ENCODE measurements at regions not wholly inside any gene's neighbourhood (a gene's known extent, or its start where the extent isn't known, plus 50 kb on each side); places are given as distances from the start of the nearest gene placed in this dataset.
"Not testable (repeated sequence)": the region's sequence is repeated elsewhere in the genome, so short reads cannot be mapped to it uniquely, and the experiment has no call there.

DNA sequence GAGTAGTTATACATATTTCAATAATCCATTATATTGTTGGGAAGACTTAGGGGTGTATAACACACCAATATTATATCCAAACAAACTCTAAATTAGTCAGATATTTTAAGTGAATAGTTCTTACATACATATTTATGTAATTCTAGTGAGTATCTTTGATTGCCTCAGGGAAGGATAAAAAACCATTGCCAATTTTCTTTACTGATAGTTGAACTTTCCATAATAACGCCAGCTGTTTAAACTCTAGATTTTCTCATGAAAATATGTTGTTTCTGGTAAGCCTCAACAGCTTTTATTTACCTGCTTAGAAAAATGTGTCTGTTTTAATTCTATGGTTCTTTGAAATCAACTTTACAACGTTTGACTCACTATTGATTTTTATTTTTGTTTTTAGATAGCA is 959.6 kb upstream of the NOVA1 start:
- no peak overlapping the region for H3K4me3 ChIP-seq
- DNase-seq: no peak
- no peaks in the 10 kb centered on the region for H3K9me3 ChIP-seq
- H3K27me3 ChIP-seq: no peaks in the 10 kb centered on the region
- no peaks in the 10 kb centered on the region for H3K36me3 ChIP-seq

GRCh38 chr14:27559848-27560247 is 962.0 kb upstream of the NOVA1 start:
- H3K4me3 ChIP-seq: no peak overlapping the region
- no peaks in the 10 kb centered on the region for H3K27me3 ChIP-seq
- no peaks in the 10 kb centered on the region for H3K36me3 ChIP-seq
- H3K9me3 ChIP-seq: no peaks in the 10 kb centered on the region
- no peak for DNase-seq

DNA sequence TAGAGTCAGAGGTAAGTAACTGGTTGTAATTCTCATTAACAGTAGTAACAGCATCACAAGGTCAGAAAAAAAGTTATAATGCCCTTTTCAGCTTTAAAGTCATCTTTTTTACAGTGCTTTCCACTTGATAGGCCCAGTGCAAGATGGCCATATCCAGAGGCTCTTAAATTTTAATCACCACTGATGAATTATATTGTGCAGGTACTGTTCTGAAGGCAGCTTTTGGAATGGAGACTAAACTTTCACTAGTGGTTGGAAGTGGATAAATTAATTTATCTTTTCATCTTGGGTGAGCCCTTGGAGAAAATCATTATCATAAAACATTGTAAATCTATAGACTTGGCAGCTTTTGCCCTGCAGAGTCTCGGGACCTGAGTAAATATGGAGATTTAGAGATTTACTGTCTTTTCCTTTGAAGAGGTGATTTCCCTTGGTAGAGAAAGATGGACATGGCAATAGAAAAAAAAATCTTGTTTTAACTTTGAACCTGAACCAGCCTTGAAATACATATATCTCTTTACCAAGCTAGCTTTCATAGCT is 969.1 kb upstream of the NOVA1 start:
- Histone ChIP-seq H3K36me3 (no peaks in the 10 kb centered on the region), H3K4me3 (no peak overlapping the region), H3K27me3 (no peaks in the 10 kb centered on the region), H3K9me3 (no peaks in the 10 kb centered on the region)
- no peak for DNase-seq

- H3K36me3 ChIP-seq: no peaks in the 10 kb centered on the region
- no peaks in the 10 kb centered on the region for H3K9me3 ChIP-seq
- H3K27me3 ChIP-seq: no peaks in the 10 kb centered on the region
- DNase-seq: no peak
- no peak overlapping the region for H3K4me3 ChIP-seq
These were observed 975.2 kb upstream of the NOVA1 start for GRCh38 chr14:27573018-27573417.

DNA sequence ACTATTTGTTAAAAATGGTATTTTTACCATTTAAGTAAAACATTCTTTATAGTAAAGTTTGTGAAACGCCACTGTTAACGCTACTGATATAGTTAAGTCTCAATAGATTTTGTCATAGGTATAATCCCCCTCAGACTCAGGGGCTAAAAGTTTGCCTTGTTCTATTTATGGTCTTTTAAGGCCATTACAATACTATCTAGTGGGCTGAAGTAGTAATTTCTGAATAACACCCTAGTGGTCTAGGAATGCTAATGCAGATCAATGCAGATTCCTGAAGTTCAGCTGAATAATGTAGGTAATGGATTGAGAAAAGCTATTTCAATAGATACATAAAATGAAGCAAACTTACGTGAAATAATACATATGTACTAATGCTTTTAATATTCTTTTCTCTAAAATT is 989.3 kb upstream of the NOVA1 start:
- H3K27me3 ChIP-seq: no peaks in the 10 kb centered on the region
- no peak overlapping the region for H3K4me3 ChIP-seq
- H3K9me3 ChIP-seq: no peaks in the 10 kb centered on the region
- H3K36me3 ChIP-seq: no peaks in the 10 kb centered on the region
- DNase-seq: no peak

GRCh38 chr14:27605282-27605681 is 1007.4 kb upstream of the NOVA1 start:
- H3K4me3 ChIP-seq: no peak overlapping the region
- no peaks in the 10 kb centered on the region for H3K27me3 ChIP-seq
- no peak for DNase-seq

DNA sequence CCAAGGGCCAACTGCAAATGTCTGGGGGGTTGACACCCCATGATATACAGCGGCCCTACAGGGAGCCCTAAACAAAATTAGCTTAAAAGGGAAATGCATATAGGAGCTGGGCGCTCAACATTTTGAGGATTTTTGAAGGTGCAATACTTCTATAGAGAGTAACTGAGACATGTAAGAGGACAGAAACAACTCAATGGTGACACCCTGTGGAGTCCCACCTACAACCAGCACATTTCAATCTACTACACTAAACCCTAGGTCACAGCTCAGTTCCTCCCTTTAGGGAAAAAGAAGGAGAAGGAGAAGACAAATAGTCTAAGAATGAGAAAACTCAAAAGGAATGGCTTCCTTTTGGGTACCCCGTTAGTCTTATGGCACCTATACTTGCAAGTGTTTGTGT is 1010.5 kb upstream of the NOVA1 start:
- no peaks in the 10 kb centered on the region for H3K27me3 ChIP-seq
- H3K36me3 ChIP-seq: no peaks in the 10 kb centered on the region
- no peaks in the 10 kb centered on the region for H3K9me3 ChIP-seq
- no peak for DNase-seq
- no peak overlapping the region for H3K4me3 ChIP-seq

More at GRCh38 chr14:27605282-27605681, 1007.4 kb upstream of the NOVA1 start:
- no peaks in the 10 kb centered on the region for H3K9me3 ChIP-seq
- no peaks in the 10 kb centered on the region for H3K36me3 ChIP-seq

DNA sequence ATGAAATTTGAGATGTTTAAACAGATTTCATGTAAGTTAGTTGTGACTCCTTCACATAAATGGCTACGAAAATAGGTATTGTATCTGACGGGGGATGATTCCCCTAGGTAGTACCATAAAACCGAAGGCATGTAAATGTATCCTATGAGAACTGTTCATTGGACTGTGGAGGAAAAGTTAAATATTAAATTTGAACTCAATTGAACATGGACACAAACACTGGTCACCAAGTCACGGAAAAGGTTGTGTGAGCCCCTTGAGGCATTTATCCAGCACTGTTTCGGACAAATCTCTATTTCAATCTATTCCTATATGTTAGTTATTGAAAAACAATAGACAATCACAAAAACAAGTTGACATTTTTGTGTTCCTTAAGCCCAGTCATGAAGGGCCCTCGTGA is 1014.3 kb upstream of the NOVA1 start:
- no peaks in the 10 kb centered on the region for H3K9me3 ChIP-seq
- no peak overlapping the region for H3K4me3 ChIP-seq
- H3K36me3 ChIP-seq: no peaks in the 10 kb centered on the region
- H3K27me3 ChIP-seq: no peaks in the 10 kb centered on the region
- no peak for DNase-seq

DNA sequence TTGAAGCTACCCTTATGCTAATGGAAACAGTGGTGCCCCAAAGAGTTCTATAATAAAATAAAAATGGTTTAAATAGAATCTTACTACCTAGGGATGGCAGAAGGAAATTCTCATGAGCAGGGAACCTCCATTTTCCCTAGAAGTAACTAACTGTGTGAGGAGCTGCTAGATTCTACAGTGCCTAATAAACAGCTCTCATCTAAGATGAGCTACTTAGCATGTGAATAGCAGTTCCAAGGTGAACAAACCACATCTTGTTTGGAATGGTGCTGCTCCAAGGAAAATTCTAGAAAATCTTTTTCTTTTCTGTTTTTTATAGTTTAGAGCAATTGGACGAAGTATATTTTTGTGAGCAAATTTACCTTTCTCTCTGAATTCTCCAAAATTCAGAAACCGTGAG is 1015.3 kb upstream of the NOVA1 start:
- no peak overlapping the region for H3K4me3 ChIP-seq
- H3K27me3 ChIP-seq: no peaks in the 10 kb centered on the region
- no peak for DNase-seq
- no peaks in the 10 kb centered on the region for H3K36me3 ChIP-seq
- no peaks in the 10 kb centered on the region for H3K9me3 ChIP-seq

GRCh38 chr14:27623782-27624181 is 1025.9 kb upstream of the NOVA1 start:
- H3K4me3 ChIP-seq: no peak overlapping the region
- H3K36me3 ChIP-seq: no peaks in the 10 kb centered on the region
- DNase-seq: no peak
- no peaks in the 10 kb centered on the region for H3K27me3 ChIP-seq
- H3K9me3 ChIP-seq: no peaks in the 10 kb centered on the region

GRCh38 chr14:27634056-27634970 is 1036.5 kb upstream of the NOVA1 start:
- no peak for DNase-seq
- Histone ChIP-seq H3K9me3 (no peaks in the 10 kb centered on the region), H3K27me3 (no peaks in the 10 kb centered on the region), H3K4me3 (no peak overlapping the region), H3K36me3 (no peaks in the 10 kb centered on the region)

- H3K9me3 ChIP-seq, H3K36me3 ChIP-seq, H3K27me3 ChIP-seq, DNase-seq, H3K4me3 ChIP-seq: not testable (repeated sequence)
These were observed 1042.9 kb upstream of the NOVA1 start for GRCh38 chr14:27640688-27641087.

DNA sequence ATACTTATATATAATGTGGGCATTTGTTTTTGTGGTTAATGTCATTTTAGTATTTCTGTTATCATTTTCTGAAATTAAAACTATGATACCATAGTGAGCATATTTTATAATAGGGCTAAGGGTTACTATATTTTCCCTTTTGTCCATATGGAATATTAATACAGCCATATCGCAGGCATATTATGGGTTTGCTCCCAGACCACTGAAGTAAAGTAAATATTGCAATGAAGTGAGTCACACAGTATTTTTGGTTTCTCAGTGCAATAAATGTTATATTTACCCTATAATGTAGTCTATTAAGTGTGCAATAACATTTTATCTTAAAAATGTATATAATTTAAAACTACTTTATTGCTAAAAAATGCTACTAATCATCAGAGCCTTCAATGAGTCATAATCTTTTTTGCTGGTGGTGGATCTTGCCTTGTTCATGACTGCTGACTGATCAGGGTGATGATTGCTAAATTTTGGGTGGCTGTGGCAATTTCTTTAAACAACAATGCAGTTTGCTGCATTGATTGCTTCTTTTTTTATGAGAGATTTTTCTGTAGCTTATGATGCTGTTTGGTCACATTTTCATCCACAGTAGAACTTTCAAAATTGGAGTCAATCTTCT is 1044.5 kb upstream of the NOVA1 start:
- Histone ChIP-seq H3K4me3 (no peak overlapping the region), H3K36me3 (no peaks in the 10 kb centered on the region), H3K9me3 (no peaks in the 10 kb centered on the region; the same call in 1 of the 2 replicates), H3K27me3 (no peaks in the 10 kb centered on the region)
- no peak for DNase-seq

DNA sequence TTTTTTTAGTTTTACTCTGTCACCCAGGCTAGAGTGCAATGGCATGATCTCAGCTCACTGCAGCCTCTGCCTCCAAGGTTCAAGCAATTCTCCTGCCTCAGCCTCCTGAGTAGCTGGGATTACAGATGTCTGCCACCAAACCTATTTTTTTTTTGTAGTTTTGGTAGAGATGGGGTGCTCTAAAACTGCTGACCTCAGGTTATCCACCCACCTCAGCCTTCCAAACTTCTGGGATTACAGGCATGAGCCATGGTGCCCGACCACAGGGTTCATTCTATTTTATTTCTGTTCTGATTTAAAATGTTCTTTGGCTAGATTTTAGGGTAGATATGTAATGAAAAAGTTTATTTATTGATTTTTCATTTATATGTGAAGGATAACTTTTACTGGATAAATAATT is 1062.8 kb upstream of the NOVA1 start:
- Histone ChIP-seq H3K4me3 (no peak overlapping the region), H3K27me3 (no peaks in the 10 kb centered on the region), H3K9me3 (no peaks in the 10 kb centered on the region; the same call in 1 of the 2 replicates), H3K36me3 (no peaks in the 10 kb centered on the region)
- no peak for DNase-seq

GRCh38 chr14:27668531-27668930 is 1070.7 kb upstream of the NOVA1 start:
- Histone ChIP-seq H3K4me3 (no peak overlapping the region), H3K9me3 (no peaks in the 10 kb centered on the region), H3K27me3 (no peaks in the 10 kb centered on the region), H3K36me3 (no peaks in the 10 kb centered on the region)
- DNase-seq: no peak

DNA sequence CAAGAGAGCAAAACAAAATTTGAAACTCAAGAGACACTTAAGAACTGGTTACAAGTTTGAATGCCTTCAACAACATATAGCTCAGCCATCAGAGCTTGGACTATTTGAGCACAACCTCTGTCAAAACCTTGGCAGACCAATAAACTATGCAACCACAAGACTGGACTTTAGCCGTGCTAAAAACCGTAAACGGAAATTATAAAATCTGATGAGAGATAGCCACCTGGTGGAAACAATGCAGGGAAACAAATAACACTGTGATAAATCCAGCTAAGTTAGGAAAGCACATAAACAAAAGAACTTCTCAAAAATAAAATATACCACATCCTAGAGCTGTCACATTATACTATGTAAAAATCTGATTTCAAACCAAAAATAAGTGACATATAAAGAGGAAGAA is 1074.2 kb upstream of the NOVA1 start:
- no peak for DNase-seq
- Histone ChIP-seq H3K9me3 (no peaks in the 10 kb centered on the region), H3K36me3 (no peaks in the 10 kb centered on the region), H3K27me3 (no peaks in the 10 kb centered on the region), H3K4me3 (no peak overlapping the region)

DNA sequence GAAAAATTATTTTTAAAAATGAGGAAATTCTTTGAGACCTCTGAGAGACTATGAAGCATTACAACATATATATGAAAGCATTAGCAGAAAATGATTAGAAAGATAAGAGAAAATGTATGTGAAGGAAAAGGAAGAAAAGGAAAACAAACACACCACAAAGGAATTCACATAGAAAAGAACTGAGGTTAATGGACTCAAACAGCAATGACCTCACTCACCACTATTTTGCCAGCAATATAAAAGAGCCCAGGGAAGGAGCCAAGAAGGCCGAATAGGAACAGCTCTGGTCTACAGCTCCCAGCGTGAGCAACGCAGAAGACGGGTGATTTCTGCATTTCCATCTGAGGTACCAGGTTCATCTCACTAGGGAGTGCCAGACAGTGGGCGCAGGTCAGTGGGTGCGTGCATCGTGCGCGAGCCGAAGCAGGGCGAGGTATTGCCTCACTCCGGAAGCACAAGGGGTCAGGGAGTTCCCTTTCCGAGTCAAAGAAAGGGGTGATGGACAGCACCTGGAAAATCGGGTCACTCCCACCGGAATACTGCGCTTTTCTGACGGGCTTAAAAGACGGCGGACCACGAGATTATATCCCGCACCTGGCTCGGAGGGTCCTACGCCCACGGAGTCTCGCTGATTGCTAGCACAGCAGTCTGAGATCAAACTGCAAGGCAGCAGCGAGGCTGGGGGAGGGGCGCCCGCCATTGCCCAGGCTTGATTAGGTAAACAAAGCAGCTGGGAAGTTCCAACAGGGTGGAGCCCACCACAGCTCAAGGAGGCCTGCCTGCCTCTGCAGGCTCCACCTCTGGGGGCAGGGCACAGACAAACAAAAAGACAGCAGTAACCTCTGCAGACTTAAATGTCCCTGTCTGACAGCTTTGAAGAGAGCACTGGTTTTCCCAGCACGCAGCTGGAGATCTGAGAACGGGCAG is 1075.2 kb upstream of the NOVA1 start:
- peak; percentile 2 for DNase-seq
- not testable (repeated sequence) for H3K4me3 ChIP-seq, H3K27me3 ChIP-seq, H3K36me3 ChIP-seq, H3K9me3 ChIP-seq

Measured in MG63 (cell line).